GDM1 (cell line): ENCODE measurements at regions not wholly inside any gene's neighbourhood (a gene's known extent, or its start where the extent isn't known, plus 50 kb on each side); places are given as distances from the start of the nearest gene placed in this dataset.

Experiments
- DNase-seq: peaks from one replicate; lab custom pipeline; 2025; lab: John Stamatoyannopoulos, UW

DNA sequence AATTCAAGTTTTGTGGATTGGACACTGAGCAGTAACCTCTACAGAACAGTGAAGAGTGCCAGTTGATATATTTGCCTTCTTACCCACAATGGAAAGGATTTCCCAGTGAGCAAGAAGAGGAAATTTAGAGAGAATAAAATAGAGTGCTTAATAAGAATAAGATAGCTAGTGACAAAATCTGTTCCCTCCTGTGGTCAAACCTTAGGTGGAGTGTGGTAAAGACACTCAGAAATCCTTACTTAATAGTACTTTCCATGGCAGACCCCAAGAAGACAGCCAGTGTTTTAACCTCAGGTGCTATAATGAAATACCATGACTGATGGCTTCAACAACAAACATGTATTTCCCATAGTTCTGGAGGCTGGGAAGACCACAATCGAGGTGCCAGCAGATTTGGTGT is 108.4 kb upstream of the TNFAIP3 start:
- DNase-seq = no peak

GRCh38 chr6:137759624-137760023 is 107.4 kb upstream of the TNFAIP3 start:
- DNase-seq = no peak

- DNase-seq = no peak
Measured at GRCh38 chr6:137761072-137761471, 106.0 kb upstream of the TNFAIP3 start.

DNA sequence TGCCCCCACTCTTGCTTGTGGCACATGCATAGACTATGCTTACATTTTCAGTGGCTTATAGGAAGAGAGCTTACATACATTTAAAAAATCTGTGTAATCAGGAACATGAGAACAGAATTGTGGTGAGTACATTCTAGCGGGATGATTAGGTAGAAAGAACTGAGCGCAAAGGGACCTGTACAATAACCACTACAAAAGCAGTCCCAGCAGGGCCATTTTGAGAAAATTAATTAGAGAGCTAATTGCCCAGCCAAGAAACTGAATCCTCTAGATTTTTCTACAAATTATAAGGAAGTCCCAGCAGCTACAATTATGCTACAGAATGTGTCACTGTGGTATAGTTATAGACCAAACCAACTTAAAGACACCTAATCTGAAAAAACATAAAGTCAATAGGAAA is 105.6 kb upstream of the TNFAIP3 start:
- no peak for DNase-seq

GRCh38 chr6:137762168-137763090 is 104.6 kb upstream of the TNFAIP3 start:
- no peak for DNase-seq

DNA sequence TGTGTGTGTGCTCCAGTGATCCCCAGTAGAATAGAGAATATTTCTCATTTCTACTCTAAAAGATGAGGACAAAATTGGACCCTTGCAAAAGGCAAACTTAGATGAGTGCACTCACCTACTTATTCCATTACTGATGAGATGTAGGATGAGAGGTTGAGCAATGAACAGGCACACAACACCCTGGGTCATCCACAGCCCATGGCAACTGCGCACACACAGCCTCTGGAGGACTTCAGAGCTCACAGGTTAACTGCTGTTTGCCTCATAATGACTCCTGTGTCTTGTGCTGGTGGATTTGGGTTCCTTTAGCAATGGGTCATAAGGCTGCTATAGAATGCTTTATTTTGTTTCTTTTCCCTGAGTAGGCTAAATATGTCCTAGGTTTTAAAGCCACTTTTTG is 103.6 kb upstream of the TNFAIP3 start:
- no peak for DNase-seq

DNA sequence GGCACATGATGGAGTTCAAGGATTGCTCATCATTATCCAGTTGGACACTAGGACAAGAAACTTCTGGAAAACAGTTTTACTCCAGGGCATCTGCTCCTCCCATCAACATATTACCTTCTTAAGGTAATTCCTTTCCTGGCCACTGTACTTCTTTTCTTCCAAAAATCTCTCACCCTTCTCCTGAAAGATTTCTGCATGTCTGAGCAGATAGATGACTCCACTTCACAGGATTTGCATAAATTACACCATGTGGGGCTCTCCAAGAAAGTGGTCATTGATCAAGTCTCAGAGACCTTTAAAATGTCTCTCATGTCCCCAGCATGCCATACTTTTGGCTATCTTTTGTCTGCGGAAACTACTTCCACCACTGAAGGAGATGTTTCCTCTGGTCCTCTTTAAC is 103.2 kb upstream of the TNFAIP3 start:
- DNase-seq = no peak

GRCh38 chr6:137764464-137764863 is 102.6 kb upstream of the TNFAIP3 start:
- DNase-seq = no peak

DNA sequence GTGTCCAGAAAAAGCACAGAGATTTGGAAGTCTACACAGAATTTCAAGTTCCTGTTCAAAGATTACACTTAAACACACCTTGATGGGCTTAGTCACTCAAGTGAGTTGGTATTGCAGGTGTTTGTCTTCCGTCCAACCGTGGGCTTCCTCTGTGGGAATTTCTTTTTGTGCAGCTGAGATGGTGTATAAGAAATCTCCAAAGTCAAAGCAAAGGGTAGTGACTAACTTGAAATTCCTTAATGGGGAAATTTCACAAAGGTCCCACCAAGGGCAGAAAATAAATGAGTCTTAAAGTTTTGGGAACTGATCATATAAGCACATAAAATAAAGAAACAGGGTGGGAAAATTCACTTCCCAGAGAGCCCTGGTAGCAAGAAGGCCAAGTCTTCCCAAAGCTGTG is 102.0 kb upstream of the TNFAIP3 start:
- DNase-seq = no peak

DNA sequence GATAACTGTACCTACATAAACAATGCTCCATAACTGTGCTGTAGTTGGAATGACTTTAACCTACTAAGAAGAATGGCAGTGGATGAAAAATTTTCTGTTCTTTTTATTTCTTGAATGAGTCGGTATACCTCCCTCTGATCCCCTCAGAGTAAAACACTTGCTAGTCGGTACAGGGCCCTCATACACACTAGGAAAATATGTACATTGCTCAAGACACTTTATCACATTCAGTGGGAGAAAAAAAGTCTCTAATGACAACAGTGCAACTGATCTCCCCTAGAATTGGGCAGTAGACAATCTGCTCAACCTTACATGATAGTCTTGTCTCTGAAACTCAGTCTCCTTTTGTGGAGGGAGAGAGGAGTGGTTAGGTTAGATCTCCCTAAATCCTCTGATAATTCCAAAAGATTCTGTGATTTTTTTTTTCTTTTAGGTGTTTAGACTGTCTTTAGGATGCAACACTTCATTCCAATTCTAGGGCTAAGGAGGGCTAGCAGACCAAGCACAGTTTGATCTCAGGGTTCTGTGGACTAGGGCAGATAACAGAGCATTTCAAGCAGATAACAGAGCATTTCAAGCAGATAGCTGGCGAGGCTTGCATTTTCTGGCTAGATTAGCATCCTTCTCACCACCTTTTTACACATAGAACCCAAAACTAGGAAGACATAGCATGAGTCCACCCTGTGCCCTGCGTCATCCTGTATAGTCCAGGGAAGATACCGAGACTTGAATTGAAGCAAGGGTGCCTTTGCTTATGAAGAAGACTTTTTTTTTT is 100.3 kb upstream of the TNFAIP3 start:
- DNase-seq = no peak

- no peak for DNase-seq
Measured at GRCh38 chr6:137767465-137767864, 99.6 kb upstream of the TNFAIP3 start.

DNA sequence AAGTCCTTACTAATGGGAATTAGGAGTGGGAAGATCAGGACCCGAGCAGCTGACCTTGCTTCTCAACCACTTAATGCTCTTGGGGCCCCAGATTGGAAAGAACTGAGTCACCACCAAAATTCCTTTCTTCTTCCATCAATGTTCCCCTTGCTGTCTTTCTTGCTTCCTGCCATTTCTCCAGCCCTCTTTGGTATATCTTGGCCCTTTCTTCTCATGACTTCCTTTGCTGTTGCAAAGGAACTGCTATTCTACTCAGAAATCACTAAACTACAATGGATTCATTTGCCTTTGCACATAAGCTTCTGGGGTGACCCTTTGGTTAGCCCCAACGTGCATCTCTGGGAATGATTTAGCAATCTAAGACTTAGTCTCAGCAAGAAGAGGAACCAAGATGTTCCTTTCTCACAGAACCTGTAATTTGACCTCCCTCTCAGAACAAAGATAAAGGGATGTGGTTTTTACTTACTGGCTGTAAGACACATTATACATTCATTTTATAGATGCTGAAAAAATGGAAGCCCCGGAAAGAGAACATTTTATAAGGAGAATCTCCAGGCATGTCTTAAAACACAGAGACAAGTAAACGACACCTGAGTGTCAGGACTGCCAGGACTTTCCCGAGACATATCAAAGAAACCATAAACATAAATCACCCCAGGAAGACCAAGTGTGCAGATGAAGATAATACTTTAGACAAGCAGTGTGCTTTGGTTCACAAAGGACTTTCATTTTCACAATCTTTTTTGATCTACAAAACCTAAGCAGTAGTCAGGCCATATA is 99.0 kb upstream of the TNFAIP3 start:
- DNase-seq = peak; percentile 14

DNA sequence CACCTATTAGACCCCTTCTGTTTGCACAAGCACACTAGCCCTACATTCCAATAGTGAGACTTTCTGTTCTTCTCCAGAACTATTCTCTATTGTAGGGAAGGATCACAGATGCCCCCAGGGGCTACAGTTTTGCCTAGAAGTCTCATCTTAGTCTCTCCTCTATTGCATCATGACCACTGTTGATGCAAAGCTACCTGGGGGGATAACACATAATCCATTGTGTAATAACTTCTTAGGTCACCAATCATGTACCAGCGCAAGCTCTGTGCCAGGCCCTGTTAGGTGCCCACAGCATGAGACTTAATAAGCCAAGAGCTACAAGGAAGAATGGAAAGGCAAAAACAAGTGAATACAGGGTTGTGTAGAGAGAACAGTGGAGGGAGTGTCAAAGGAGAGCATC is 98.1 kb upstream of the TNFAIP3 start:
- DNase-seq = no peak

DNA sequence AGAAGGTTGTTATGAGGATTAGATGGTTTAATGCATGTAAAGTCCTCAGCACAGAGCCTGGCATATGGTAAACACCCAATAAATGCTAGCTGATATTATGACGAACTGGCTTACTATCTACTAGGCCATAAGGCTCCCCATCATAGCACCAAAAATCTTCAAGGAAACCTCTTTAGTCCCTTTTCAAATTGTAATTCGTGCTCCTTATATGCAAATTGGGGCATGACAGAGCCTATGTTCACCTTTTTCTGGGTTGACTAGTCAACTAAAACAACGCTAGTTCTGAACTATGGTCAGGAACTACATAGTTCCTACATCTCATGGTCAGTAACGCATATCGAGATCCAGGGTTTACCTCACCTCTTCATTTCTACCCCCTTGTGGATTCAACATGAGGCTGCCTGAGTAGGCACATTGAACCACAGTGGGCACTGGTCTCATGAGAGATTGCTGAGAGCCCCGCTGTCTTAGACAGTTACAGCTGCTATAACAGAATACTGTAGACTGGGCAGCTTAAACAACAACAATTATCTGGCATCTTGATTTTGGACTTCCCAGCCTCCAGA is 97.2 kb upstream of the TNFAIP3 start:
- DNase-seq = no peak

GRCh38 chr6:137772541-137773250 is 94.4 kb upstream of the TNFAIP3 start:
- DNase-seq = no peak

DNA sequence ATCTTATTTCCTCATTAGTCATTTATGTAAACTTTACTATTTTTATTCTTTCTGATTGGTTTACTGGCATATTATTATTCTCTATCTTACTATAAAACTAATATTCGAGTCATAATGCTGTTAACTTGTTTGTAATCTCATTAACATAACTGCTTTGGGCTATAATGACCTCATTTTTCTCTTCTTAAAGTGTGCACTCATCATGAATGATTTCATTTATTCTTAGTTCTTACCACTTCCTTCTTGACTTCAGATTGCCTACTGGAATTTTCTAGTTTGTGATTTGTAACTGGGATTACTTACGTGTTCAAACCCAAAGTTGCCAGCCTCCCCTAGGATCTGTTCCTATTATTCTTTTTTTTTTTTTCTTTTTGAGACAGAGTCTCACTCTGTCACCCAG is 91.8 kb upstream of the TNFAIP3 start:
- DNase-seq = no peak

DNA sequence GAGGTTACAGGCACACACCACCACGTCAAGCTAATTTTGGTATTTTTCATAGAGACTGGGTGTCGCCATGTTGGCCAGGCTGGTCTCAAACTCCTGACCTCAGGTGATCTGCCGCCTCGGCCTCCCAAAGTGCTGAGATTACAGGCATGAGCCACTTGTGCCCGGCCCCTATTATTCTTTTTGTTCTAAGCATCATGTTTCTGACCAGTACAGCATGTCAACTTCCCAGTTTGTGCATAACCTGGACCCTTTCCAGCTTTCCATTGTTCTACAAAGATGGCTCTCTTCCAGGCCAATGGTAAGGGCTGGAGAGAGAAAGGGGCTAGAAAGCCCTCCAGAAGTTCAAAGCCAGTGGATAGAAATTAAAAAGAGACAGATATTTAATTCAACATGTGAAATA is 91.3 kb upstream of the TNFAIP3 start:
- no peak for DNase-seq

DNA sequence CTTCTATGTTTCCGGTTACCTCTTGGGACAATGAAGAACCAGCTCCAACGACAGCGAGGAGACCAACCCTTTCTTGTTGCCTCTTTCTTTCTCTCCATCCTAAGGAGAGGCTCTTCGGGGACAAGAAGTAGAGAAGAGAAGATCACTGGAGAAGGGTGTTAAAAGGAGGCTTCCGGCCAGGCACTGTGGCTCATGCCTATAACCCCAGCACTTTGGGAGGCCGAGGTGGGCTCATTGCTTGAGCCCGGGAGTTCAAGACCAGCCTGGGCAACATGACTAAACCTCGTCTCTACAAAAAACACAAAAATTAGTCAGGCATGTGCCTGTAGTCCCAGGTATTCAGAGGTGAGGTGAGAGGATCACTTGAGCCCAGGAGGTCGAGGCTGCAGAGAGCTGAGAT is 90.8 kb upstream of the TNFAIP3 start:
- DNase-seq = no peak

DNA sequence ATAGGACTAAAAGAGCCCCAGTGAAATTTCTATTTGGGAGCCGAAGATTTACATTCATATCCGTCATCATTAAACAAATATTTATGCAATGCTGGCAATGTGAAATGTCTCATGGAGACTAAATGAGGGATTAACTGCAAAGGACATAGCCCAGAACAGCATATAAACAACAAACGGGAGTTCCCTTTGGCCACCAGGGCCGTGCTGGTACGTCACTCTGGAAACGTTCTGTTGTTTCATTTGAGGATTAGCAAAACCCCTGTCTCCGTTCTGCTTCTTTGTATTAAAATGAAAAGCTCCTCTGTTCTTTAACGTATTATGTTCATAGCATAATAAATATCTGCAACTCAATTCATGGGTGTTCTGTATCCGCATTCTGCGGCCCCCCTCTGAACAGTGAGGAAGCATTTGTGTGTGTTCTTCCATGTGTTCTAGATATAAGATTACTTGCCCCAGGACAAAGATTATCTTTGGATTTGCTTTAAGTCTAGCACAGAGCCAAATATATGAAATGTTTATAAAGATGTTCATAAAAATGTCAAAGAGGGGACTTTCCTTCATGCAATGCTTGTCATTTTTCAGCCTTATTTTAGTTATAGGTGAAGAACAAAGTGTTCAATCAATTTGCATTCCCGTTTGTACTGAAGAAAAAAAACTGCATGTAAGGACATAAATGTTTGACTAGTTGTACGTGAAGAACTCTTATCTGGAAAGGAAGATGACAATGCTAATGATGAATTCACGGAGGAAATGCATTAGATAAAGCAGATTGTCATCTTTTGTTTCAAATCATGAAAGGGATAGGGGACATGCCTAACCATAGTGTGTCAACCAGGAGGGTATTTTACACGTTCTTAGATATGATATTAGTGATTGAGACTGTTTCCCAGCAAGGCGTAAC is 90.0 kb upstream of the TNFAIP3 start:
- DNase-seq = no peak

DNA sequence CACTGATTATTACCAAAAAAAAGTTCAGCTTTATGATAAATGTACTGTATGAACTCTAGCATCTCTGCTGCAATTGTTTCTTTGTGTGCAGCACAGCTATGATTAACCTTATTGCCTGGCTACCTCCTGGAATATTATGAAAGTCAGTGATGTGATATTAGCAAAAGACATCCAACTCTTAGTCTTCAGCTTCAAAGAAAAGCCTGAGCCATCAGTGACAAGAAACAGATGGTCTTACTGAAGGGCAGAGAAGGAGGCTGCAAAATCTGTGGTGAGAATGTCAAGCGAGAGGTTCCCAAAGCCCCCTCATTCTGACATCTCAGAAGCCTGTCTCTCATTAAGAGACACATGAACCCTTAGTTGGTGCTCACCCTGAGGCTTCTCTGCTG is 89.4 kb upstream of the TNFAIP3 start:
- DNase-seq = no peak

GRCh38 chr6:137779982-137780381 is 87.1 kb upstream of the TNFAIP3 start:
- DNase-seq = no peak
